Ishikawa (cell line): ENCODE measurements at regions not wholly inside any gene's neighbourhood (a gene's known extent, or its start where the extent isn't known, plus 50 kb on each side); places are given as distances from the start of the nearest gene placed in this dataset.

Source experiments
- CEBPB ChIP-seq: IDR thresholded peaks from 2 replicates; pipeline ENCODE4 v1.6.1; 2012
- CREB1 ChIP-seq: IDR thresholded peaks from 2 replicates; pipeline ENCODE4 v1.6.1; 2012; ENCODE audit warnings: low read depth
- EGR1 ChIP-seq: IDR thresholded peaks from 2 replicates; pipeline ENCODE4 v1.6.1; 2012
- EP300 ChIP-seq: IDR thresholded peaks from 2 replicates; pipeline ENCODE4 v1.6.1; 2012; ENCODE audit warnings: borderline replicate concordance
- FOXM1 ChIP-seq: IDR thresholded peaks from 2 replicates; pipeline ENCODE4 v1.6.1; 2012; ENCODE audit warnings: low read depth, borderline replicate concordance
- NFIC ChIP-seq: IDR thresholded peaks from 2 replicates; pipeline ENCODE4 v1.6.1; 2012
- RAD21 ChIP-seq: IDR thresholded peaks from 2 replicates; pipeline ENCODE4 v1.6.1; 2012; ENCODE audit warnings: low read depth
- REST ChIP-seq: IDR thresholded peaks from 2 replicates; pipeline ENCODE4 v1.6.1; 2012; ENCODE audit warnings: low read depth, mild to moderate bottlenecking
- TAF1 ChIP-seq: IDR thresholded peaks from 2 replicates; pipeline ENCODE4 v1.6.1; 2012; ENCODE audit warnings: low read depth, mild to moderate bottlenecking
- TCF12 ChIP-seq: IDR thresholded peaks from 2 replicates; pipeline ENCODE4 v1.6.1; 2012; ENCODE audit warnings: low read depth
- TEAD4 ChIP-seq: IDR thresholded peaks from 2 replicates; pipeline ENCODE4 v1.6.1; 2012
- YY1 ChIP-seq: IDR thresholded peaks from 2 replicates; pipeline ENCODE4 v1.6.1; 2012; ENCODE audit warnings: low read depth
- ZBTB7A ChIP-seq: IDR thresholded peaks from 2 replicates; pipeline ENCODE4 v1.6.1; 2012; ENCODE audit warnings: low read depth
- TF ChIP-seq, protein P1 (sequence below): IDR thresholded peaks from 2 replicates; pipeline ENCODE4 v1.6.1; 2012
- TF ChIP-seq, protein P2 (sequence below): IDR thresholded peaks from 2 replicates; pipeline ENCODE4 v1.6.1; 2012

GRCh38 chr2:143928184-143928583 lies 591.7 kb downstream of the ZEB2 start:
- TF ChIP-seq NFIC (no peak), YY1 (no peak), EP300 (no peak), TEAD4 (no peak), ZBTB7A (no peak), CREB1 (no peak), CEBPB (no peak), FOXM1 (no peak), REST (no peak), TCF12 (no peak)
- TF ChIP-seq, protein P1, sequence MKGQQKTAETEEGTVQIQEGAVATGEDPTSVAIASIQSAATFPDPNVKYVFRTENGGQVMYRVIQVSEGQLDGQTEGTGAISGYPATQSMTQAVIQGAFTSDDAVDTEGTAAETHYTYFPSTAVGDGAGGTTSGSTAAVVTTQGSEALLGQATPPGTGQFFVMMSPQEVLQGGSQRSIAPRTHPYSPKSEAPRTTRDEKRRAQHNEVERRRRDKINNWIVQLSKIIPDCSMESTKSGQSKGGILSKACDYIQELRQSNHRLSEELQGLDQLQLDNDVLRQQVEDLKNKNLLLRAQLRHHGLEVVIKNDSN: no peak
- TF ChIP-seq, protein P2, sequence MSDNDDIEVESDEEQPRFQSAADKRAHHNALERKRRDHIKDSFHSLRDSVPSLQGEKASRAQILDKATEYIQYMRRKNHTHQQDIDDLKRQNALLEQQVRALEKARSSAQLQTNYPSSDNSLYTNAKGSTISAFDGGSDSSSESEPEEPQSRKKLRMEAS: no peak

DNA sequence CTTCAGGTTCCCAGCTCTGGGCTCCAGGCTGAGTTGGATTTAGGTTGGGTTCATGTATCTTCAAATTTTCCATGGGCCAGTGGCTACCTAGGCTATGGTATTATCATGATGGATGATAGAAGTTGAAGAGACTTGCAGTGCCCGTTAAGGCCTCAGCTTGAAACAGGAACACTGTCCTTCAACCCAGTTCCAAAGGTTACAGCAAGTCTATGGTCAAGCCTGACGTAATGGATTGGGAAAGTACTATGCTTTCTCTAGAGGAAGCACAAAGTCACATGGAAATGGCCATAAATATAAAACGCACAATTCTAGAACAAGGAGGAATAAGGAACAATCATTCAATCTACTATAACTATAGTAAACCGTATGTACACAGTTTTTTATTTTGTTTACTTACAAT lies 593.2 kb downstream of the ZEB2 start:
- TF ChIP-seq CREB1 (no peak), NFIC (no peak), FOXM1 (no peak), ZBTB7A (no peak), TCF12 (no peak), EGR1 (no peak), TEAD4 (no peak), TAF1 (no peak), YY1 (no peak), EP300 (no peak), RAD21 (no peak)
- TF ChIP-seq, protein P2: no peak
- TF ChIP-seq, protein P1: no peak

GRCh38 chr2:143918465-143918989 lies 601.4 kb downstream of the ZEB2 start:
- TF ChIP-seq EP300: no peak
- no peak for TF ChIP-seq CEBPB
- TF ChIP-seq TCF12: no peak
- TF ChIP-seq, protein P2: no peak
- TF ChIP-seq FOXM1: no peak

DNA sequence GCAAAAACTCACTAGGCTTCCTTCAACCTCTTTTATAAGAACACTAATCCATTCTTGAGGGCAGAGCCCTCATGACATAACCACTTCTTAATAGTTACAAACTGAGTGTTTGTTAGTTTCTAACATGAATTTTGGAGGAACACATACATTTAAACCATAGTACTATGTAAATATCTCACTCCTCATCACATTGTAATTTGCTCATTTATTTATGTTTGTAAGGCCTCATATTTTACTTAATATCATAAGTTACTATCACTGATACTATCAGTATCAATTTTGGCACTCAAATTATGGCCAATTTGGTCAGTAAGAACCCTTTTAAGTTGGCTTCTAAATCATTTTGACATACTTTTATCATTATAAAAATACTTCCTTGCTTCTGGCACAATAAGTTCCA lies 603.1 kb downstream of the ZEB2 start:
- TF ChIP-seq TAF1 (no peak), CREB1 (no peak), CEBPB (no peak), EP300 (no peak), EGR1 (no peak), YY1 (no peak), FOXM1 (no peak)
- TF ChIP-seq, protein P1: no peak

DNA sequence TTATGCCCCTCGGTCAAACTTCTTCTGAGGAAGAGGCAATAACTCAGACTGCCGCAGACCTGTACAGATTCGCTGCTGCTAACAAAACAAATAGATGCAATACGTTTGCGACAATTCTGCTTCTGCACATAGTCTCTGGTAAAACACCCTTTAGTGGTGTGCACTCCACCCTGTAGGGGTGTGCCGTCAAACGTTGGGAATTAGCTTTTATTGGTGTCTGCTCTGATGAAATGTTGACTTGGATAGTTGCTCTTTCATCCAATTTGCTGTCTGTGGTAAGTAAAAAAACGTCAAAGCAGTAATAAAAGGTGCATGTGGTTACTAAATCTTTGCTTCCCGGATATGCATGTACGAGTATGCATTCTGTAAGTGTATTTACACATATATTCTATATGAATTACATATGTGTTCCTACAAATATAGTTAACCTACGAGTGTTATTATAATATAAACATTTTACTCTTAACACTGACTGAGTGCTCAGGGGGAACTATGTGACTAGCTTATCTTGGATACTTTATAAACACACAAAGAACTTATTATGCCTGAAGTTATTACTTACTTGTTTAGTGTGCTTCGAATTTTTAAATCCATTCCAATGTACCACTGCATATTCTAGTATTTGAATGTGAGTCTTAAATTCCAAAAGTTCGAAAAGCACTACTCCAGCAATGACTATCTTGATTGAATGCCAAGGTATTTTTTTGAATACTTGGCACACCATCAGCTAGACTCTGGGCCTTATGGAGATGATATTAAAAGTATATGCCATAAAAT lies 610.2 kb downstream of the ZEB2 start:
- TF ChIP-seq CEBPB (no peak), REST (no peak), TAF1 (no peak), CREB1 (no peak), ZBTB7A (no peak), TEAD4 (no peak), RAD21 (no peak), EP300 (no peak), YY1 (no peak), FOXM1 (no peak)
- TF ChIP-seq, protein P2: no peak
- TF ChIP-seq, protein P1: no peak
